ENCODE measurements at regions not wholly inside any gene's neighbourhood (a gene's known extent, or its start where the extent isn't known, plus 50 kb on each side); places are given as distances from the start of the nearest gene placed in this dataset.

- TF ChIP-seq CTCF (IDR thresholded peaks at IDR 0.05 in 2 of 3, conservative IDR thresholded peaks at IDR 0.05 in 1 of 3; ENCODE audit: insufficient read depth in 2 of 3, low read depth in 1 of 3, low read length in 3 of 3) (no peak), ZNF354B (CRISPR knock-in tag; IDR thresholded peaks at IDR 0.05) (no peak), MBD1 (CRISPR knock-in tag; IDR thresholded peaks at IDR 0.05) (no peak), GATA2 (CRISPR knock-in tag; IDR thresholded peaks at IDR 0.05) (no peak), PHF21A (IDR thresholded peaks at IDR 0.05; ENCODE audit: borderline replicate concordance, low read depth) (no peak), POLR2AphosphoS5 (IDR thresholded peaks at IDR 0.05; ENCODE audit: control insufficient read depth, insufficient read depth, low read depth, low read length) (no peak), ZNF766 (CRISPR knock-in tag; conservative IDR thresholded peaks at IDR 0.05) (no peak), POLR2AphosphoS2 (IDR thresholded peaks at IDR 0.05; ENCODE audit: low read length) (no peak), POLR2A (conservative IDR thresholded peaks at IDR 0.05) (no peak), HDAC6 (IDR thresholded peaks at IDR 0.05; ENCODE audit: low read depth, low read length) (no peak)
Measured at GRCh38 chr11:97015327-97015726, 625.5 kb downstream of the JRKL start.

Data from K562 (cell line).